Smooth muscle cell (in vitro differentiated cells): ENCODE measurements at regions not wholly inside any gene's neighbourhood (a gene's known extent, or its start where the extent isn't known, plus 50 kb on each side); places are given as distances from the start of the nearest gene placed in this dataset.

Experiments used
- DNase-seq: peaks from one replicate; lab custom pipeline; 2025; ENCODE audit not compliant: unreplicated experiment; lab: John Stamatoyannopoulos, UW
- H2AFZ ChIP-seq: fragments of 200-600 bp; sonication (generic); 2 replicates; pipeline ENCODE4 v1.6.0; 2016; ENCODE audit warnings: antibody characterized with exemption, low read depth, mild to moderate bottlenecking
- H3F3A ChIP-seq: fragments of 200-600 bp; sonication (generic); 2 replicates; pipeline ENCODE4 v1.6.0; 2017; ENCODE audit warnings: antibody characterized with exemption, low read depth
- H3K27ac ChIP-seq: fragments of 200-600 bp; sonication (generic); 2 replicates; pipeline ENCODE4 v1.5.1; 2016; ENCODE audit warnings: low read depth, mild to moderate bottlenecking
- H3K27me3 ChIP-seq: fragments of 200-600 bp; sonication (generic); 2 replicates; pipeline ENCODE4 v1.6.1; 2016; ENCODE audit warnings: low read depth, mild to moderate bottlenecking
- H3K36me3 ChIP-seq: fragments of 200-600 bp; sonication (generic); 2 replicates; pipeline ENCODE4 v1.5.1; 2016; ENCODE audit warnings: low read depth
- H3K4me1 ChIP-seq: fragments of 200-600 bp; sonication (generic); 2 replicates; pipeline ENCODE4 v1.5.1; 2016; ENCODE audit warnings: low read depth
- H3K4me2 ChIP-seq: fragments of 200-600 bp; sonication (generic); 2 replicates; pipeline ENCODE4 v1.6.0; 2016; ENCODE audit warnings: mild to moderate bottlenecking
- H3K4me3 ChIP-seq: fragments of 200-600 bp; sonication (generic); 2 replicates; pipeline ENCODE4 v1.5.1; 2016; ENCODE audit warnings: mild to moderate bottlenecking
- H3K79me2 ChIP-seq: fragments of 200-600 bp; sonication (generic); 2 replicates; pipeline ENCODE4 v1.6.0; 2016; ENCODE audit warnings: low read depth, mild to moderate bottlenecking
- H3K9ac ChIP-seq: fragments of 200-600 bp; sonication (generic); 2 replicates; pipeline ENCODE4 v1.6.0; 2016; ENCODE audit warnings: low read depth
- H3K9me3 ChIP-seq: fragments of 200-600 bp; sonication (generic); replicated peaks from 2 replicates; pipeline ENCODE4 v1.5.1; 2016; ENCODE audit warnings: low read depth
- H4K20me1 ChIP-seq: fragments of 200-600 bp; sonication (generic); 2 replicates; pipeline ENCODE4 v1.6.0; 2016; ENCODE audit warnings: low read depth
- CTCF ChIP-seq: fragments of 200-600 bp; sonication (generic); IDR thresholded peaks from 2 replicates; pipeline ENCODE4 v1.5.1; 2017; ENCODE audit warnings: borderline replicate concordance, mild to moderate bottlenecking, antibody characterized with exemption; ENCODE audit not compliant: insufficient read depth, poor library complexity, severe bottlenecking
- WGBS: methylation state at CpG from one replicate; pipeline ENCODE4 v1.1.7; 2016; ENCODE audit warnings: low lambda C conversion rate; 5-methylcytosine and 5-hydroxymethylcytosine counted together

- H3K27ac ChIP-seq = no peak overlapping the region
- H4K20me1 ChIP-seq = no peaks in the 10 kb centered on the region
- no peaks in the 10 kb centered on the region for H3K79me2 ChIP-seq
- H3K36me3 ChIP-seq = no peaks in the 10 kb centered on the region
- no peaks in the 10 kb centered on the region for H3K4me1 ChIP-seq
- no peak overlapping the region for H3K4me2 ChIP-seq
- no peak overlapping the region for H3K4me3 ChIP-seq
- no peak for TF ChIP-seq CTCF
- H3F3A ChIP-seq = no peaks in the 10 kb centered on the region
- no peaks in the 10 kb centered on the region for H3K27me3 ChIP-seq
- no peak for DNase-seq
- H3K9me3 ChIP-seq = peaks cover 2% of the 10 kb centered on the region
- no peak overlapping the region for H3K9ac ChIP-seq
- WGBS = 83% methylated on average over 4 of the region's 4 CpGs
- no peak overlapping the region for H2AFZ ChIP-seq
Observed at GRCh38 chr2:187075199-187075635, 226.2 kb upstream of the ZSWIM2 start.

- H3K4me2 ChIP-seq = no peak overlapping the region
- no peaks in the 10 kb centered on the region for H3K79me2 ChIP-seq
- no peak overlapping the region for H2AFZ ChIP-seq
- H3K4me1 ChIP-seq = no peaks in the 10 kb centered on the region
- H3K9ac ChIP-seq = no peak overlapping the region
- H4K20me1 ChIP-seq = no peaks in the 10 kb centered on the region
- no peak overlapping the region for H3K4me3 ChIP-seq
- no peak for TF ChIP-seq CTCF
- DNase-seq = no peak
- no peak overlapping the region for H3K27ac ChIP-seq
- no peaks in the 10 kb centered on the region for H3F3A ChIP-seq
- no peaks in the 10 kb centered on the region for H3K36me3 ChIP-seq
- H3K9me3 ChIP-seq = no peaks in the 10 kb centered on the region
- H3K27me3 ChIP-seq = no peaks in the 10 kb centered on the region
Observed at GRCh38 chr2:187058198-187058597, 209.2 kb upstream of the ZSWIM2 start.

GRCh38 chr2:187057466-187057865, 208.5 kb upstream of the ZSWIM2 start:
- Histone ChIP-seq H4K20me1 (no peaks in the 10 kb centered on the region), H3K9ac (no peak overlapping the region), H2AFZ (no peak overlapping the region), H3K4me3 (no peak overlapping the region), H3K79me2 (no peaks in the 10 kb centered on the region), H3K27me3 (no peaks in the 10 kb centered on the region), H3K4me1 (no peaks in the 10 kb centered on the region), H3K27ac (no peak overlapping the region), H3K9me3 (no peaks in the 10 kb centered on the region), H3F3A (no peaks in the 10 kb centered on the region), H3K4me2 (no peak overlapping the region), H3K36me3 (no peaks in the 10 kb centered on the region)
- no peak for TF ChIP-seq CTCF
- WGBS = 97% methylated on average over 1 of the region's 1 CpG
- DNase-seq = no peak

- Histone ChIP-seq H3K36me3 (no peaks in the 10 kb centered on the region), H3K4me1 (no peaks in the 10 kb centered on the region), H3K4me2 (no peak overlapping the region), H3F3A (no peaks in the 10 kb centered on the region), H3K79me2 (no peaks in the 10 kb centered on the region), H3K27me3 (no peaks in the 10 kb centered on the region), H3K4me3 (no peak overlapping the region), H3K9me3 (no peaks in the 10 kb centered on the region), H4K20me1 (no peaks in the 10 kb centered on the region), H3K9ac (no peak overlapping the region), H2AFZ (no peak overlapping the region), H3K27ac (no peak overlapping the region)
- TF ChIP-seq CTCF = no peak
- 86% methylated on average over 4 of the region's 4 CpGs for WGBS
- DNase-seq = no peak
Observed at GRCh38 chr2:187056416-187057334, 207.7 kb upstream of the ZSWIM2 start.
